ENCODE measurements at regions not wholly inside any gene's neighbourhood (a gene's known extent, or its start where the extent isn't known, plus 50 kb on each side); places are given as distances from the start of the nearest gene placed in this dataset.

- DNase-seq: no peak
- H2BK12ac ChIP-seq (ENCODE audit: insufficient read length, low read depth, low read length): no peak overlapping the region
These were observed 294.8 kb upstream of the G2E3 start for GRCh38 chr14:30264161-30264560.

More at GRCh38 chr14:30264161-30264560, 294.8 kb upstream of the G2E3 start:
- TF ChIP-seq, protein P1, sequence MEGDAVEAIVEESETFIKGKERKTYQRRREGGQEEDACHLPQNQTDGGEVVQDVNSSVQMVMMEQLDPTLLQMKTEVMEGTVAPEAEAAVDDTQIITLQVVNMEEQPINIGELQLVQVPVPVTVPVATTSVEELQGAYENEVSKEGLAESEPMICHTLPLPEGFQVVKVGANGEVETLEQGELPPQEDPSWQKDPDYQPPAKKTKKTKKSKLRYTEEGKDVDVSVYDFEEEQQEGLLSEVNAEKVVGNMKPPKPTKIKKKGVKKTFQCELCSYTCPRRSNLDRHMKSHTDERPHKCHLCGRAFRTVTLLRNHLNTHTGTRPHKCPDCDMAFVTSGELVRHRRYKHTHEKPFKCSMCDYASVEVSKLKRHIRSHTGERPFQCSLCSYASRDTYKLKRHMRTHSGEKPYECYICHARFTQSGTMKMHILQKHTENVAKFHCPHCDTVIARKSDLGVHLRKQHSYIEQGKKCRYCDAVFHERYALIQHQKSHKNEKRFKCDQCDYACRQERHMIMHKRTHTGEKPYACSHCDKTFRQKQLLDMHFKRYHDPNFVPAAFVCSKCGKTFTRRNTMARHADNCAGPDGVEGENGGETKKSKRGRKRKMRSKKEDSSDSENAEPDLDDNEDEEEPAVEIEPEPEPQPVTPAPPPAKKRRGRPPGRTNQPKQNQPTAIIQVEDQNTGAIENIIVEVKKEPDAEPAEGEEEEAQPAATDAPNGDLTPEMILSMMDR (conservative IDR thresholded peaks at IDR 0.05): no peak
- H3K27me3 Mint-ChIP-seq (ENCODE audit: low read depth): no peaks in the 10 kb centered on the region
- Histone ChIP-seq H3K79me1 (ENCODE audit: insufficient read depth, low read depth, low read length, poor library complexity, severe bottlenecking) (no peaks in the 10 kb centered on the region), H4K20me1 (ENCODE audit: control insufficient read depth, insufficient read depth, insufficient read length) (no peaks in the 10 kb centered on the region), H2AFZ (ENCODE audit: low read length) (no peak overlapping the region), H2BK15ac (ENCODE audit: low read depth, low read length) (no peak overlapping the region), H3T11ph (ENCODE audit: low read length) (no peak overlapping the region), H3K56ac (ENCODE audit: insufficient read length, low read depth, low read length) (no peak overlapping the region), H2BK5ac (ENCODE audit: insufficient read length, low read length) (no peak overlapping the region), H3K4me2 (ENCODE audit: insufficient read depth, insufficient read length, low read length) (no peak overlapping the region), H3K18ac (ENCODE audit: insufficient read length, low read depth, low read length) (no peak overlapping the region), H3K23ac (ENCODE audit: insufficient read length, low read depth, low read length) (no peak overlapping the region), H3K9me3 (ENCODE audit: control insufficient read depth, low read depth, low read length) (no peaks in the 10 kb centered on the region), H3K9ac (ENCODE audit: extremely low read depth, insufficient read length, low read length) (no peak overlapping the region), H4K5ac (ENCODE audit: insufficient read length, low read depth, low read length) (no peak overlapping the region), H3K79me2 (ENCODE audit: insufficient read depth, low read length) (no peaks in the 10 kb centered on the region), H2AK5ac (ENCODE audit: insufficient read length, low read length) (no peak overlapping the region), H3K4me1 (ENCODE audit: insufficient read depth, low read length) (no peaks in the 10 kb centered on the region; the same call in 1 of the 2 replicates), H4K91ac (ENCODE audit: insufficient read length, low read depth, low read length) (no peak overlapping the region), H2BK120ac (ENCODE audit: low read depth, low read length, poor library complexity, severe bottlenecking) (no peak overlapping the region), H2BK20ac (ENCODE audit: low read depth, low read length, poor library complexity, severe bottlenecking) (no peak overlapping the region), H3K27me3 (ENCODE audit: insufficient read depth, low read length) (no peaks in the 10 kb centered on the region), H4K8ac (replicated peaks; ENCODE audit: insufficient read length, low read depth, low read length) (no peak overlapping the region), H3K23me2 (ENCODE audit: insufficient read length, low read depth, low read length, poor library complexity, severe bottlenecking) (no peaks in the 10 kb centered on the region), H3K27ac (ENCODE audit: insufficient read length, low read depth, low read length) (no peak overlapping the region), H3K14ac (ENCODE audit: insufficient read depth, low read length) (no peak overlapping the region), H3K4ac (ENCODE audit: low read depth, low read length) (no peak overlapping the region)
- H3K4me3 Mint-ChIP-seq: no peak overlapping the region
- no peak overlapping the region for H3K27ac Mint-ChIP-seq
- H3K36me3 Mint-ChIP-seq (ENCODE audit: insufficient read depth in 1 of 3, low read depth in 3 of 3): no peaks in the 10 kb centered on the region
- peaks cover 19 to 23% of the 10 kb centered on the region in 2 experiments for H3K4me1 Mint-ChIP-seq
- no peaks in the 10 kb centered on the region for H3K9me3 Mint-ChIP-seq

Measured in H9 (cell line).